IMR-90 (cell line): ENCODE measurements at regions not wholly inside any gene's neighbourhood (a gene's known extent, or its start where the extent isn't known, plus 50 kb on each side); places are given as distances from the start of the nearest gene placed in this dataset. TPM values are rescaled to one million over a fixed set of nuclear protein-coding genes. Genes with fewer than 3 reads are reported as not detected.

ENCODE experiments used
- microRNA-seq, 2 experiments: library from miRNA; stranded (forward) in 1 of 2; unstranded in 1 of 2; fragments of 10-50 nt in 1 of 2; fragments of <30 nt in 1 of 2; gene quantifications in 1 of 2; microRNA quantifications in 1 of 2; one replicate each; pipeline versions ENCODE3 to v1.1.0; 2013 to 2020; ENCODE audit not compliant: insufficient read depth in 1 of 2, insufficient read length in 1 of 2, unreplicated experiment in 1 of 2
- small RNA-seq, 5 experiments: library from RNA; depleted of rRNA; stranded (forward); fragments of <200 nt; gene quantifications; one replicate each; pipeline ENCODE3, GENCODE V24; 2012

Small RNAs in the stretch of these regions (microRNA-seq; reads per million reads assigned to microRNA genes)
- gene RNU1-58P (ENCODE audit: insufficient read depth, insufficient read length) = not detected

Small RNAs in the stretch of these regions (small RNA-seq; reads per million reads assigned to genes)
- 0 reads per million in 5 experiments for gene RNU1-58P
